ENCODE measurements at regions not wholly inside any gene's neighbourhood (a gene's known extent, or its start where the extent isn't known, plus 50 kb on each side); places are given as distances from the start of the nearest gene placed in this dataset.
"Not testable (repeated sequence)": the region's sequence is repeated elsewhere in the genome, so short reads cannot be mapped to it uniquely, and the experiment has no call there.

DNA sequence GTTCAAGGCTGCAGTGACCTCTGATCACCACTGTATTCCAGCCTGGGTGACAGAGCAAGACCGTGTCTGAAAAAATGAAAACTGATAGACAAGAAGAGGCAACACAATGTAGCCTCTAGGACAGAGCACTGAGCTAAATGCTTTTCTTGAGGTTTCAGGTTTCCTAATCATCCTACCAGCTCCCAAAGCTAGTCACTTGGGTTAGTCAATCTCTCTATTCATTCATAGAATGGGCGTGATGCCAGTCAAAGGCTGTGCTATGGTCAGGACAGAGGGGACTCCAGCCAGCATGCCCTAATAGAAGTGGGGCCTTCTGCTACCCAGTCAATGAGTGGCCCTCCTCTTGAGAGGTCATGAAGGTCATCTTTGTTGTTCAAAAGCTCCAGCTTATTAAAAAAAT lies 860.4 kb upstream of the DEFB115 start:
- DNase-seq, result not testable (repeated sequence)

DNA sequence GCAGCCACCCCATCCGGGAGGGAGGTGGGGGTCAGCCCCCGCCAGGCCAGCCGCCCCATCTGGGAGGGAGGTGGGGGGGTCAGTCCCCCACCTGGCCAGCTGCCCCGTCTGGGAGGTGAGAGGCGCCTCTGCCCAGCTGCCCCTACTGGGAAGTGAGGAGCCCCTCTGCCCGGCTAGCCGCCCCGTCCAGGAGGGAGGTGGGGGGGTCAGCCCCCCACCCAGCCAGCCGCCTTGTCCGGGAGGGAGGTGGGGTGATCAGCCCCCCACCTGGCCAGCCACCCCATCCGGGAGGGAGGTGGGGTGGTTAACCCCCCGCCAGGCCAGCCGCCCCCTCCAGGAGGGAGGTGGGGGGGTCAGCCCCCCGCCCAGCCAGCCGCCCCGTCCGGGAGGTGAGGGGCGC lies 852.4 kb upstream of the DEFB115 start:
- DNase-seq, result not testable (repeated sequence)

DNA sequence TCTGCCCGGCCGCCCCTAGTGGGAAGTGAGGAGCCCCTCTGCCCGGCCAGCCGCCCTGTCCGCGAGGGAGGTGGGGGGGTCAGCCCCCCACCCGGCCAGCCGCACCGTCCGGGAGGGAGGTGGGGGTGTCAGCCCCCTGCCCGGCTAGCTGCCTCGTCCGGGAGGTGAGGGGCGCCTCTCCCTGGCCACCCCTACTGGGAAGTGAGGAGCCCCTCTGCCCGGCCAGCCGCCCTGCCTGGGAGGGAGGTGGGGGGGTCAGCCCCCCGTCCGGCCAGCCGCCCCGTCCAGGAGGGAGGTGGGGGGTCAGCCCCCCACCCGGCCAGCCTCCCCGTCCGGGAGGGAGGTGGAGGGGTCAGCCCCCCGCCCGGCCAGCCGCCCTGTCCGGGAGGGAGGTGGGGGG lies 851.9 kb upstream of the DEFB115 start:
- not testable (repeated sequence) for DNase-seq

DNA sequence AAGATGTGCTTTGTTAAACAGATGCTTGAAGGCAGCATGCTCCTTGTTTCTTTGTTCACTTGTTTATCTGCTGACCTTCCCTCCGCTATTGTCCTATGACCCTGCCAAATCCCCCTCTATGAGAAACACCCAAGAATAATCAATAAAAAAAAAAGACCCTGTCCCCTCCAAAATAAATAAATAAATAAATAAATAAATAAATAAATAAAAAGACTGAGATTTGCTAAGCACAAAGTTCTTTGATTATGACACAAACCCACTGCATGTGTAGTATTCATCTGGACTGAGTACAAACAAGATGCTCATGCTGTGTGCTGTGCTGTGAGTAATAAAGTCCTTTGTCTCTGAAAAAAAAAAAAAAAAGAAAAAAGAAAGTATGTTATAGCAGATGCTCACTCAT lies 851.1 kb upstream of the DEFB115 start:
- DNase-seq, result not testable (repeated sequence)

DNA sequence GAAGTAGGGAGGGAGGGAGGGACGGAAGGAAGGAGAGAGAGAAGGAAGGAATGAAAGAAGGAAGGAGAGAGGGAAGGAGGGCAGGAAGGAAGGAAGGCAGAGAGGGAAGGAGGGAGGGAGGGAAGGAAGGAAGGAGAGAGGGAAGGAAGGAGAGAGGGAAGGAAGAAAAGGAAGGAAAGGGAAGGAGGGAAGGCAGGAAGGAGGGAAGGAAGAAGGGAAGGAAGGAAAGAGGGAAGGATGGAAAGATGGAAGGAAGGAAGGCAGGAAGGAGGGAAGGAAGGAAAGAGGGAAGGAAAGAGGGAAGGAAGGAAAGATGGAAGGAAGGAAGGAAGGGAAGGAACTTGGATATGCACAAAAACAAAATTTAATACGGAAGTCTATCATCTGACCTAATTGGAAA lies 844.5 kb upstream of the DEFB115 start:
- no peak for DNase-seq

DNA sequence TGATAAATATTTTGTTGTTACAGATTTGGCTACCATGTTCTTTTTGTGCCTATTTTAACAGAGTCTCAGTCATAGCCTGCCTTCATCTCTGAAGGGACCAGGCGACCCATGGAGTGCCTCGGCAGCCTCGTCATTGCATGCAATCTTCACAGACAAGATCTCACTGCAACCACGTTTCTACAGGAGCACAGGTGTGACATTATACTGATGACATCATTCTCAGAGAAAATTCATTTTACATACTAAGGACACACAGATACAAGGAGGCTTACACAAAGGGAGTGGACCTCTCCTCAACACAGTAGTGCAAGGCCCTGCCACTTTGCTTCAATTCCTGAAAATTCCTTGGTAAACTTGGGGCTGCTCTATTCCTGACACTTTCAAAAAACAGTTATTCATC lies 840.1 kb upstream of the DEFB115 start:
- DNase-seq, result not testable (repeated sequence)

DNA sequence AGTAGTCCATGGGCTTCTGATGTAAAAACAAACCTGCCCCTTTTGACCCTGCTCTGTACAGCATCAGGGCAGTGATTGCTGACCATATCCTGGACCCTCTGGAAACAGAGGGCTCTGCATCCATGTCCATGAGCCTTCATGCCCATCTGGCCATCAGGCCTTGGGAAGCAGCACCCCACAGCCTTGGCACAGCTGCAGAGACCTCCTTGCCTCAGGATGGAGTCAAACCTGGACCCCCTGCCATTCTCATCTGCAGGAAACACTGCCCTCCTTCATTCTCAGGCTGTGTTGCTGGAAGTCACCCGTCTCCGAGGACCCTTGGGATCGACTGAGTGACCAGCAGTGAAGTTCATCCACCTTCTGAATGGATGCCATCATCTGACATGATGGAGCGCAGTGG lies 839.1 kb upstream of the DEFB115 start:
- not testable (repeated sequence) for DNase-seq

DNA sequence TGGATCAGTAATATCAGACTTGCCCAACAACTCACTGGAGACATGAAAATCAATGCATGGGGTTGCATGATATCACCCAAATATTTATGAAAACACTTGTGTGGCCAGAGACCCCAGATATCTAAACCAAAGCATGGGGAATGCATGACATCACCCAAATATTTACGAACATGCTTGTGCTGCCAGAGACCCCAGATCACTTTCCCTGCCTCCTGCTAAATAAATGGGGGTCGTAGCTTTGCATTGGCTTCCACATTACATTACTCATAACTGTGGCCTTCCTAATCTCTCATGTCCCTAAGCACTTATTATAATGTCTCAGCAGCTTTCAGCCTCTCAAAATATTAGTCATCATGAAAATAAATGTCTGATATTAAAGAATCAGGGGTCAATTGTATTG lies 838.0 kb upstream of the DEFB115 start:
- no peak for DNase-seq

DNA sequence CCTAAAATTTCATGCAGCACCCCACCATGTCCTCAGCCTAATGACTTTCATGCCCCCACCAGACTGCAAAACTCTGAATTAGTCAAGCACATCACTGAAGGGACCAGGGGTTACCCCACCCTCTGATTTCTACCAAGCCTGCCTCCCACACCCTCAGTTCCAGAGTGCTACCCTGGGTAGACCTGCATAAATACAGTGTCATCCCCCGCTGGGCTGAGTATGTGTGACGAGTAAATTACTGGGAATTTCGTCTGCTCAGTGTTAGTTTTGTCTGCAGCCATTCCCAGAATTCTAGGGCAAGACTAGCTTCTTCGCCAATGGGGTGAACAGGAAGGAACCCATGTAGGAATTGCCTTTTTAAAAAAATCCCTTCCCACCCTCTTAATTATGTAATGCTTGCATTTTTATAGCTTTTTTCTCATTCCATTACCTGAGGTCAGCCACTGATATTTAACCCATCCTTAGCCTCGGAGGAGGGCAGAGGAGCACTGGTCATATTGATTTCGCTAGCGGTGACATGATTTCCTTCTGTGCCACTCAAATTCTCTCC lies 837.5 kb upstream of the DEFB115 start:
- not testable (repeated sequence) for DNase-seq

Measured in NCI-H2171 treated with DMSO at 0.1 percent for 48 hours (cell line).